Astrocyte (in vitro differentiated cells and primary cell): ENCODE measurements at regions not wholly inside any gene's neighbourhood (a gene's known extent, or its start where the extent isn't known, plus 50 kb on each side); places are given as distances from the start of the nearest gene placed in this dataset.
"Not testable (repeated sequence)": the region's sequence is repeated elsewhere in the genome, so short reads cannot be mapped to it uniquely, and the experiment has no call there.

ENCODE experiments used
- DNase-seq: peaks from one replicate; pipeline ENCODE4 v3.0.0-alpha.2; 2010; ENCODE audit warnings: low read depth
- FAIRE-seq: peaks from 2 replicates; lab custom pipeline; 2011; peaks lifted over from hg19 to GRCh38; lab: Jason Lieb, UNC
- H2AFZ ChIP-seq: 2 replicates; pipeline ENCODE4 v1.6.0; 2012; ENCODE audit warnings: low read depth, low read length, inconsistent platforms
- H3K27ac ChIP-seq: 2 replicates; pipeline ENCODE4 v1.5.1; 2011; ENCODE audit warnings: low read depth, low read length, inconsistent platforms
- H3K27me3 ChIP-seq: 2 replicates; pipeline ENCODE4 v1.6.0; 2011; ENCODE audit warnings: low read length, inconsistent platforms; ENCODE audit not compliant: insufficient read depth
- H3K36me3 ChIP-seq: 2 replicates; pipeline ENCODE4 v1.5.1; 2011; ENCODE audit warnings: low read length, inconsistent platforms; ENCODE audit not compliant: insufficient read depth
- H3K4me1 ChIP-seq: 2 replicates; pipeline ENCODE4 v1.5.1; 2011; ENCODE audit warnings: low read length, inconsistent platforms; ENCODE audit not compliant: insufficient read depth
- H3K4me2 ChIP-seq: 2 replicates; pipeline ENCODE4 v1.6.0; 2012; ENCODE audit warnings: low read length, inconsistent platforms
- H3K4me3 ChIP-seq: 2 replicates; pipeline ENCODE4 v1.5.1; 2011; ENCODE audit warnings: low read depth, mild to moderate bottlenecking, low read length, inconsistent platforms; ENCODE audit not compliant: insufficient read depth
- H3K79me2 ChIP-seq: 2 replicates; pipeline ENCODE4 v1.6.0; 2012; ENCODE audit warnings: mild to moderate bottlenecking, low read length, inconsistent platforms; ENCODE audit not compliant: insufficient read depth
- H3K9ac ChIP-seq: 2 replicates; pipeline ENCODE4 v1.6.0; 2012; ENCODE audit warnings: mild to moderate bottlenecking, low read length, inconsistent platforms
- H3K9me3 ChIP-seq: 2 replicates; pipeline ENCODE4 v1.5.1; 2012; ENCODE audit warnings: low read depth, mild to moderate bottlenecking, low read length, inconsistent platforms; ENCODE audit not compliant: insufficient read depth
- H4K20me1 ChIP-seq: 2 replicates; pipeline ENCODE4 v1.6.0; 2012; ENCODE audit warnings: low read length, inconsistent platforms; ENCODE audit not compliant: insufficient read depth
- H3K27ac Mint-ChIP-seq: one replicate; pipeline ENCODE4 v1.8.0; 2021; ENCODE audit warnings: mild to moderate bottlenecking, mixed read lengths; ENCODE audit not compliant: unreplicated experiment
- H3K27me3 Mint-ChIP-seq: one replicate; pipeline ENCODE4 v1.8.0; 2021; ENCODE audit warnings: low read depth, mixed read lengths; ENCODE audit not compliant: unreplicated experiment
- H3K36me3 Mint-ChIP-seq: one replicate; pipeline ENCODE4 v1.8.0; 2021; ENCODE audit warnings: low read depth, mixed read lengths; ENCODE audit not compliant: unreplicated experiment
- H3K4me1 Mint-ChIP-seq: one replicate; pipeline ENCODE4 v1.8.0; 2021; ENCODE audit warnings: low read depth, mixed read lengths; ENCODE audit not compliant: unreplicated experiment
- H3K4me3 Mint-ChIP-seq: one replicate; pipeline ENCODE4 v1.8.0; 2021; ENCODE audit warnings: mild to moderate bottlenecking, moderate library complexity, mixed read lengths; ENCODE audit not compliant: unreplicated experiment
- H3K9me3 Mint-ChIP-seq: one replicate; pipeline ENCODE4 v1.8.0; 2021; ENCODE audit warnings: mild to moderate bottlenecking, mixed read lengths; ENCODE audit not compliant: unreplicated experiment
- EZH2 ChIP-seq: IDR thresholded peaks from 2 replicates; pipeline ENCODE4 v1.6.1; 2012; ENCODE audit warnings: mild to moderate bottlenecking, low read length, inconsistent platforms; ENCODE audit not compliant: insufficient read depth
- TF ChIP-seq, protein P1 (sequence below): IDR thresholded peaks from 2 replicates; pipeline ENCODE4 v1.5.1; 2011; ENCODE audit warnings: low read depth, mild to moderate bottlenecking, inconsistent platforms, low read length, moderate library complexity; ENCODE audit not compliant: insufficient read depth

GRCh38 chr4:147163311-147163710 is 217.6 kb upstream of the TTC29 start:
- Histone ChIP-seq H3K36me3 (no peaks in the 10 kb centered on the region), H3K4me2 (no peak overlapping the region), H3K27ac (no peak overlapping the region), H3K9ac (no peak overlapping the region), H3K9me3 (no peaks in the 10 kb centered on the region), H4K20me1 (no peaks in the 10 kb centered on the region), H3K4me3 (no peak overlapping the region), H3K27me3 (no peaks in the 10 kb centered on the region), H3K79me2 (no peaks in the 10 kb centered on the region), H2AFZ (no peak overlapping the region), H3K4me1 (no peaks in the 10 kb centered on the region)
- TF ChIP-seq EZH2, result no peak
- TF ChIP-seq, protein P1, sequence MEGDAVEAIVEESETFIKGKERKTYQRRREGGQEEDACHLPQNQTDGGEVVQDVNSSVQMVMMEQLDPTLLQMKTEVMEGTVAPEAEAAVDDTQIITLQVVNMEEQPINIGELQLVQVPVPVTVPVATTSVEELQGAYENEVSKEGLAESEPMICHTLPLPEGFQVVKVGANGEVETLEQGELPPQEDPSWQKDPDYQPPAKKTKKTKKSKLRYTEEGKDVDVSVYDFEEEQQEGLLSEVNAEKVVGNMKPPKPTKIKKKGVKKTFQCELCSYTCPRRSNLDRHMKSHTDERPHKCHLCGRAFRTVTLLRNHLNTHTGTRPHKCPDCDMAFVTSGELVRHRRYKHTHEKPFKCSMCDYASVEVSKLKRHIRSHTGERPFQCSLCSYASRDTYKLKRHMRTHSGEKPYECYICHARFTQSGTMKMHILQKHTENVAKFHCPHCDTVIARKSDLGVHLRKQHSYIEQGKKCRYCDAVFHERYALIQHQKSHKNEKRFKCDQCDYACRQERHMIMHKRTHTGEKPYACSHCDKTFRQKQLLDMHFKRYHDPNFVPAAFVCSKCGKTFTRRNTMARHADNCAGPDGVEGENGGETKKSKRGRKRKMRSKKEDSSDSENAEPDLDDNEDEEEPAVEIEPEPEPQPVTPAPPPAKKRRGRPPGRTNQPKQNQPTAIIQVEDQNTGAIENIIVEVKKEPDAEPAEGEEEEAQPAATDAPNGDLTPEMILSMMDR, result no peak
- FAIRE-seq (no peak), DNase-seq (no peak)
- H3K9me3 Mint-ChIP-seq, result no peaks in the 10 kb centered on the region
- no peaks in the 10 kb centered on the region for H3K36me3 Mint-ChIP-seq
- H3K27me3 Mint-ChIP-seq, result no peaks in the 10 kb centered on the region
- peaks cover 5% of the 10 kb centered on the region for H3K4me1 Mint-ChIP-seq
- no peak overlapping the region for H3K4me3 Mint-ChIP-seq
- no peak overlapping the region for H3K27ac Mint-ChIP-seq

- H3K27ac Mint-ChIP-seq, H3K4me1 ChIP-seq, H3K36me3 ChIP-seq, H3K4me3 Mint-ChIP-seq, H3K9ac ChIP-seq, FAIRE-seq, H3K9me3 Mint-ChIP-seq, H3K27me3 Mint-ChIP-seq, H3K4me3 ChIP-seq, H3K4me2 ChIP-seq, H3K27ac ChIP-seq, H3K4me1 Mint-ChIP-seq, DNase-seq, H4K20me1 ChIP-seq, H3K36me3 Mint-ChIP-seq, H3K79me2 ChIP-seq, H3K27me3 ChIP-seq, H2AFZ ChIP-seq, H3K9me3 ChIP-seq: not testable (repeated sequence)
Observed at GRCh38 chr4:147168200-147168599, 222.5 kb upstream of the TTC29 start.

- TF ChIP-seq, protein P1, result no peak
- Mint-ChIP-seq H3K4me1 (no peaks in the 10 kb centered on the region), H3K27me3 (no peaks in the 10 kb centered on the region), H3K4me3 (no peak overlapping the region), H3K27ac (no peak overlapping the region), H3K9me3 (no peaks in the 10 kb centered on the region), H3K36me3 (no peaks in the 10 kb centered on the region)
- H3K27ac ChIP-seq, result no peak overlapping the region
- no peak for FAIRE-seq
- no peak overlapping the region for H3K4me2 ChIP-seq
- no peaks in the 10 kb centered on the region for H3K27me3 ChIP-seq
- DNase-seq, result no peak
- H3K9me3 ChIP-seq, result no peaks in the 10 kb centered on the region
- no peaks in the 10 kb centered on the region for H4K20me1 ChIP-seq
- no peak overlapping the region for H3K9ac ChIP-seq
- H3K4me3 ChIP-seq, result no peak overlapping the region
- H2AFZ ChIP-seq, result no peak overlapping the region
- H3K79me2 ChIP-seq, result no peaks in the 10 kb centered on the region
- no peaks in the 10 kb centered on the region for H3K36me3 ChIP-seq
- H3K4me1 ChIP-seq, result no peaks in the 10 kb centered on the region
Observed at GRCh38 chr4:147173322-147173721, 227.7 kb upstream of the TTC29 start.
